ENCODE measurements at regions not wholly inside any gene's neighbourhood (a gene's known extent, or its start where the extent isn't known, plus 50 kb on each side); places are given as distances from the start of the nearest gene placed in this dataset.

GRCh38 chr1:175863299-175864050, 120.1 kb upstream of the TNR start:
- no peaks in the 10 kb centered on the region for H3K9me3 Mint-ChIP-seq (ENCODE audit: unreplicated experiment)
- no peak overlapping the region for H3K4me3 Mint-ChIP-seq (ENCODE audit: unreplicated experiment)
- no peaks in the 10 kb centered on the region for H3K36me3 Mint-ChIP-seq (ENCODE audit: unreplicated experiment)
- H3K4me1 Mint-ChIP-seq (ENCODE audit: unreplicated experiment), result no peaks in the 10 kb centered on the region
- no peak for DNase-seq (ENCODE audit: extremely low spot score, unreplicated experiment)
- no peak for TF ChIP-seq CTCF (IDR thresholded peaks at IDR 0.05)
- H3K27ac Mint-ChIP-seq (ENCODE audit: unreplicated experiment), result no peak overlapping the region
- H3K27me3 Mint-ChIP-seq (ENCODE audit: unreplicated experiment), result peaks cover 10% of the 10 kb centered on the region

GRCh38 chr1:175862408-175862807, 119.0 kb upstream of the TNR start:
- Mint-ChIP-seq H3K4me3 (ENCODE audit: unreplicated experiment) (no peak overlapping the region), H3K4me1 (ENCODE audit: unreplicated experiment) (no peaks in the 10 kb centered on the region), H3K36me3 (ENCODE audit: unreplicated experiment) (no peaks in the 10 kb centered on the region), H3K27me3 (ENCODE audit: unreplicated experiment) (peaks cover 11% of the 10 kb centered on the region), H3K9me3 (ENCODE audit: unreplicated experiment) (no peaks in the 10 kb centered on the region), H3K27ac (ENCODE audit: unreplicated experiment) (no peak overlapping the region)
- no peak for TF ChIP-seq CTCF (IDR thresholded peaks at IDR 0.05)
- no peak for DNase-seq (ENCODE audit: extremely low spot score, unreplicated experiment)

GRCh38 chr1:175861626-175862367, 118.4 kb upstream of the TNR start:
- Mint-ChIP-seq H3K27ac (ENCODE audit: unreplicated experiment) (no peak overlapping the region), H3K27me3 (ENCODE audit: unreplicated experiment) (peaks cover 11% of the 10 kb centered on the region), H3K4me1 (ENCODE audit: unreplicated experiment) (no peaks in the 10 kb centered on the region), H3K36me3 (ENCODE audit: unreplicated experiment) (no peaks in the 10 kb centered on the region), H3K4me3 (ENCODE audit: unreplicated experiment) (no peak overlapping the region), H3K9me3 (ENCODE audit: unreplicated experiment) (no peaks in the 10 kb centered on the region)
- no peak for DNase-seq (ENCODE audit: extremely low spot score, unreplicated experiment)
- TF ChIP-seq CTCF (IDR thresholded peaks at IDR 0.05), result no peak

GRCh38 chr1:175857756-175858155, 114.4 kb upstream of the TNR start:
- H3K4me1 Mint-ChIP-seq (ENCODE audit: unreplicated experiment), result no peaks in the 10 kb centered on the region
- no peaks in the 10 kb centered on the region for H3K36me3 Mint-ChIP-seq (ENCODE audit: unreplicated experiment)
- TF ChIP-seq CTCF (IDR thresholded peaks at IDR 0.05), result no peak
- H3K27me3 Mint-ChIP-seq (ENCODE audit: unreplicated experiment), result peaks cover 14% of the 10 kb centered on the region
- no peak for DNase-seq (ENCODE audit: extremely low spot score, unreplicated experiment)
- H3K27ac Mint-ChIP-seq (ENCODE audit: unreplicated experiment), result no peak overlapping the region
- H3K4me3 Mint-ChIP-seq (ENCODE audit: unreplicated experiment), result no peak overlapping the region
- no peaks in the 10 kb centered on the region for H3K9me3 Mint-ChIP-seq (ENCODE audit: unreplicated experiment)

GRCh38 chr1:175853681-175854080, 110.3 kb upstream of the TNR start:
- no peak overlapping the region for H3K4me3 Mint-ChIP-seq (ENCODE audit: unreplicated experiment)
- peaks cover 9% of the 10 kb centered on the region for H3K27me3 Mint-ChIP-seq (ENCODE audit: unreplicated experiment)
- DNase-seq (ENCODE audit: extremely low spot score, unreplicated experiment), result no peak
- no peaks in the 10 kb centered on the region for H3K9me3 Mint-ChIP-seq (ENCODE audit: unreplicated experiment)
- H3K27ac Mint-ChIP-seq (ENCODE audit: unreplicated experiment), result no peak overlapping the region
- no peaks in the 10 kb centered on the region for H3K4me1 Mint-ChIP-seq (ENCODE audit: unreplicated experiment)
- H3K36me3 Mint-ChIP-seq (ENCODE audit: unreplicated experiment), result no peaks in the 10 kb centered on the region
- TF ChIP-seq CTCF (IDR thresholded peaks at IDR 0.05), result no peak

Data from osteocyte (in vitro differentiated cells).